ENCODE measurements at regions not wholly inside any gene's neighbourhood (a gene's known extent, or its start where the extent isn't known, plus 50 kb on each side); places are given as distances from the start of the nearest gene placed in this dataset.

DNA sequence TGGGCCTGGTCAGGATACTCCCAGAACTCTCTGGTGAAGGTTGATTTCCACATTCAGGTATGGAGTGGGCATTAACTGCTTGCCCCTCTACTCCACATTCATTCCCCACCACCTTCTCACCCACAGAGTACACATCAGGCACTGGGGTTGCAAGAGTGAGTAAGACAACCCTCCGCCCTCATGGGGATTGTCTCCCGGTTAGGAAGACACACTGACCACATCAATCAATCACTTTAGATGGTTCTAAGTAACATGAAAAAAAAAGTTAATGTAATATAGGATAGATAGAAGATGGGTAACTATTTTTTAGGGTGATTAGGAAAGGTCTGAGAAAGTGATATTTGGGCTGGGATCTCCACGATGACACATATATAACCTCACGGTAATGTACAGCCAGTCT lies 116.0 kb upstream of the NEO1 start:
- no peak overlapping the region for H3K4me3 ChIP-seq
- no peak overlapping the region for H3K27ac ChIP-seq
- ATAC-seq (no peak), DNase-seq (no peak)
- WGBS, 4 donors, result 92 to 93% (median 92%) methylated on average over 4 of the region's 4 CpGs
- H3K27me3 ChIP-seq, result peaks cover 0 to 3% (median 0%) of the 10 kb centered on the region in 9 donors
- intact Hi-C loops (cut with DNase I), result no loop called here
- TF ChIP-seq, protein P1, sequence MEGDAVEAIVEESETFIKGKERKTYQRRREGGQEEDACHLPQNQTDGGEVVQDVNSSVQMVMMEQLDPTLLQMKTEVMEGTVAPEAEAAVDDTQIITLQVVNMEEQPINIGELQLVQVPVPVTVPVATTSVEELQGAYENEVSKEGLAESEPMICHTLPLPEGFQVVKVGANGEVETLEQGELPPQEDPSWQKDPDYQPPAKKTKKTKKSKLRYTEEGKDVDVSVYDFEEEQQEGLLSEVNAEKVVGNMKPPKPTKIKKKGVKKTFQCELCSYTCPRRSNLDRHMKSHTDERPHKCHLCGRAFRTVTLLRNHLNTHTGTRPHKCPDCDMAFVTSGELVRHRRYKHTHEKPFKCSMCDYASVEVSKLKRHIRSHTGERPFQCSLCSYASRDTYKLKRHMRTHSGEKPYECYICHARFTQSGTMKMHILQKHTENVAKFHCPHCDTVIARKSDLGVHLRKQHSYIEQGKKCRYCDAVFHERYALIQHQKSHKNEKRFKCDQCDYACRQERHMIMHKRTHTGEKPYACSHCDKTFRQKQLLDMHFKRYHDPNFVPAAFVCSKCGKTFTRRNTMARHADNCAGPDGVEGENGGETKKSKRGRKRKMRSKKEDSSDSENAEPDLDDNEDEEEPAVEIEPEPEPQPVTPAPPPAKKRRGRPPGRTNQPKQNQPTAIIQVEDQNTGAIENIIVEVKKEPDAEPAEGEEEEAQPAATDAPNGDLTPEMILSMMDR (IDR thresholded peaks at IDR 0.05), result no peak
- TF ChIP-seq POLR2A (IDR thresholded peaks at IDR 0.05), result no peak
- no peaks in the 10 kb centered on the region for H3K36me3 ChIP-seq
- H3K4me1 ChIP-seq, result no peaks in the 10 kb centered on the region
- H3K9me3 ChIP-seq, result no peaks in the 10 kb centered on the region

DNA sequence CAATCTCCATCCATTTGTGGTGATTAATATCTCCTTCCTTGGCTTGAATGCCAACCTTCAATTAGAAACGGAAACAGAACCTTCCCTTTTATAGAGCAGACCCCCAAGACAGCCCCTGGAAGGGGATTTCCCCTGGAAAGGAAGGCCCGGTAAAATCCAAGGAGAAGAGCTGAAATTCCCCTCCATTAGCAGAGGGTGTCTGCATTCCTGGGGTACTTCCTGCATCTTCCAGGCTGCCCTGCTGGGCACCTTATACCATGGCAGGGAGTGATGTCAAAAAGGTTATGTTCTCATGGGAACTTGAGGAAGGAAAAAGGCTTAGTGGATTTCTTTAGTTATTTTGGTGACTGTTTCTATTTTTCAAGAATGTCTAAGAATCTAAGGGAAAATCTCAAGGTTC lies 116.7 kb upstream of the NEO1 start:
- H3K4me1 ChIP-seq, result no peaks in the 10 kb centered on the region
- no peaks in the 10 kb centered on the region for H3K36me3 ChIP-seq
- H3K4me3 ChIP-seq, result no peak overlapping the region
- H3K27me3 ChIP-seq, result peaks cover 0 to 3% (median 0%) of the 10 kb centered on the region in 9 donors
- no peak for TF ChIP-seq POLR2A (IDR thresholded peaks at IDR 0.05)
- TF ChIP-seq, protein P1 (IDR thresholded peaks at IDR 0.05), result no peak
- ATAC-seq (no peak), DNase-seq (no peak)
- H3K27ac ChIP-seq, result no peak overlapping the region
- H3K9me3 ChIP-seq, result no peaks in the 10 kb centered on the region
- intact Hi-C loops (cut with DNase I), result no loop called here
- WGBS, 4 donors, result 46 to 83% (median 64%) methylated on average over 2 of the region's 2 CpGs

DNA sequence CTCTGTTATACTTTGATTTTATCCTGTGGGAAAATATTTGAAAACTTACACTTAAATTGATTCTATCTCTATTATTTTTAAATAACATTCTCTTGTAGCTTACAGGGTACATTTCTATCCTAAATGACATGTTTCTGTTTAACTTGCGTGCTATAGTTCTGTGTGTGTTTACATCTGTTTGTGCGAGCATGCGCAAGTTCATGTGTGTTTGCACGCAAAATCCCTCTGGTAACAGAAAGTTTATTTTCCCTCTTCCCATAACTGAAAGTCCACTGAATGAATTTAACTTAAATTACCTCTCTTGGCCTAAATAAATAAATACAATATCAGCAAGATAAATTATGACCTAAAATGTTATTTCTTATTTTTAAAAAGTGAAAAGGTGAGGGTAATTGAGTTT lies 117.3 kb upstream of the NEO1 start:
- Histone ChIP-seq H3K27me3 (peaks cover 0 to 3% (median 0%) of the 10 kb centered on the region in 9 donors), H3K9me3 (no peaks in the 10 kb centered on the region), H3K4me3 (no peak overlapping the region), H3K27ac (no peak overlapping the region), H3K4me1 (no peaks in the 10 kb centered on the region), H3K36me3 (no peaks in the 10 kb centered on the region)
- intact Hi-C loops (cut with DNase I), result no loop called here
- ATAC-seq (no peak), DNase-seq (no peak)
- TF ChIP-seq, protein P1 (IDR thresholded peaks at IDR 0.05), result no peak
- no peak for TF ChIP-seq POLR2A (IDR thresholded peaks at IDR 0.05)
- WGBS, 4 donors, result 96 to 99% (median 98%) methylated on average over 4 of the region's 4 CpGs

DNA sequence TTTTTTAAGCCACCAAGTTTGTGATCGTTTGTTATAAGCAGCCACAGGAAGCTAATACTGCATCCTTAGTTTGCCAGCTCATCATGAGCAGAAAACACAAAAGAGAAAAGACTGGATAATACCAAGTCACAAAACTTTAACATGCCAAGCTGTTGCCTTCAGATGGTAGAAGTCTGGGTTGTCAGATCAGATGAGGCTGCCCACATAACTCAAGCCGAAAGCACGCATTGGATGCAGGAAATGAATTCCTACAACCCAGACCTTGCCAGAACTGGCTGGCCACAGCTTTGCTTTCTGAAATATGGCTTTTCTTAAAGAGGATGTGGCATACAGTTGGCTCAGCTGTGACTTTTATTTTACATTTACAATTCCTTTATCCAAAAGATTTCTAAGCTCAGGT lies 118.3 kb upstream of the NEO1 start:
- Histone ChIP-seq H3K9me3 (no peaks in the 10 kb centered on the region), H3K36me3 (no peaks in the 10 kb centered on the region), H3K4me1 (no peaks in the 10 kb centered on the region), H3K27ac (no peak overlapping the region), H3K27me3 (peaks cover 0 to 3% (median 0%) of the 10 kb centered on the region in 9 donors), H3K4me3 (no peak overlapping the region)
- ATAC-seq (no peak), DNase-seq (no peak)
- intact Hi-C loops (cut with DNase I), result no loop called here
- TF ChIP-seq, protein P1 (IDR thresholded peaks at IDR 0.05), result no peak
- no peak for TF ChIP-seq POLR2A (IDR thresholded peaks at IDR 0.05)
- WGBS, 4 donors, result 54 to 78% (median 57%) methylated on average over 3 of the region's 3 CpGs
